ENCODE measurements at regions not wholly inside any gene's neighbourhood (a gene's known extent, or its start where the extent isn't known, plus 50 kb on each side); places are given as distances from the start of the nearest gene placed in this dataset.
"Not testable (repeated sequence)": the region's sequence is repeated elsewhere in the genome, so short reads cannot be mapped to it uniquely, and the experiment has no call there.

DNA sequence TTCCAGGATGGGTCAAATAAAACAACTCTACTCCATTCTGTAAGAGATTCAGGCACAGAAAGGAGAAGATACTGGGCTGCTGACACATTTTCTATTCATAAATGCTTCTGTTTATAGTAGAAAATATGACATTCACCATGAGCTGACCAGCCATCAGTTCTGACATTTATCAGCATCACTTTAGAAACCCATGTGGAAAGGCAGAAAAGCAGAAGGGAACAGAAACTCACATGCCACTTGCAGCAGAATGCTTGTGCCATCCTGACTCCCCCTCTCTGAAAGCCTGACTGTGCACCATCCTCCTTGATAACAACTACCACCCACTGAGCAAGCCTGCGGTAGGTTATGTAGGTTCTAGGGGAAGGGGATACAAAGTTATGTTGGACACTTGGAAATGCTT, 527.7 kb downstream of the TTLL7 start:
- not testable (repeated sequence) for TF ChIP-seq EZH2 (IDR thresholded peaks at IDR 0.05); POLR2AphosphoS5 (IDR thresholded peaks at IDR 0.05; ENCODE audit: borderline replicate concordance, low read depth, low read length)

Measured in SK-N-MC (cell line).